ENCODE measurements at regions not wholly inside any gene's neighbourhood (a gene's known extent, or its start where the extent isn't known, plus 50 kb on each side); places are given as distances from the start of the nearest gene placed in this dataset.
A peak's percentile ranks its signal among the peaks of the same experiment; 100 is the strongest.

DNA sequence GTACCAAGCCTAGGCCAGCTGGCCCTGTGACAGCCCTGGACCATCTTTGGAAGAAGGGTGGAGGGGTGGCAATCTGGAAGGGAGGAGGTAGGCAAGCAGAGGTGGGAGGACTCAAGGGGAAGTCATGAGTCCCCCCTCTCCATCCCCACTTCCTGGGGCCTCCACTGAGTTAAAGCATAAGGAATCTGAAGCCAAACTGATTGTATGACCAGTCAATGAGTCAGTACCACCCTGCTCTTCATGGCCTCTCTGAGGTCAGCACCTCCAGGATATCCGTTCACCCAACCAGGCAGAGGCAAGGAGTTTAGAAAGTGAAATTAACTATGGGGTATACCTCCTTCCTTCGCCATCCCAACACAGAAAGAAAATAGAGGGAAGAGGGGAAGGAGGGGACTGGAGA lies 272.7 kb downstream of the SOX9 start:
- peak; percentile 73 for DNase-seq

DNA sequence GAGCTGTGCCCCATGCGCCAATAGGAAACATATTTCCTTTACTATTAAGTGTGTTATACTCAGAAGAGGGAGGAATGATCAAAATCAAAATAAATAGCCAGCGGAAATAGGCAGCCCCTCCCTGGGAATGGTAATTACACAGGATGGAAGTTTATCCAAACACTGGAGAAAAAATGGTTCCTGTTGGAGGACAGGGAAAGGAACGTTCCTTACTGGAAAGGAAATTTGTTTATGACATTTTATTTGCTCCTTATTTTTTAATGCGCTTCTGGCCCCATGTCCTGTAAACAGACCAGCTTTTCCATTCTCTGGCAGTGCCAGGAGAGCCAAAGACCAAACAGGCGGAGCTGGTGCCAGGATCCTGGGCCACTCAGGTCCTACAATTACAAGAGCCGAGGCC lies 273.7 kb downstream of the SOX9 start:
- DNase-seq: no peak

DNA sequence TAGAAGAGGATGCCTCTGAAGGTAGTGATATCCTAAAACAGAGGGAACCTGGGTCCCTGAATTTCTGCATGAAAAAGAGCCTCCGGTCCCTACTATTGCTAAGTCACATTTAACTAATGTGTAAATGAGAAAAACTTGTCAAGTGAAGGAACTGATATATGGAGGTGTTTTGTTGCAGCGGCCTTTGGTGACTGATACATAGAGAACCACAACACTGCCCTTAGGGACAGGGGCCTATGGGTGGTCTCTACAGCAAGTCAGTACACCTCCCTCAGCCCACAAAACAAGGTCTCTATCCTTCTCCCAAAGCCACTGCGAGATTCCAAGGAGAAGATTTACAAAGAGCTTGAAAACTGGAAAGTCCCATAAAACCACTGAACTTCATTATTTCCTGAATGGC lies 275.3 kb downstream of the SOX9 start:
- no peak for DNase-seq

GRCh38 chr17:72397223-72397667 lies 276.4 kb downstream of the SOX9 start:
- DNase-seq: no peak

GRCh38 chr17:72397687-72398086 lies 276.9 kb downstream of the SOX9 start:
- no peak for DNase-seq

- DNase-seq: no peak
Observed at GRCh38 chr17:72399023-72399607, 278.3 kb downstream of the SOX9 start.

- no peak for DNase-seq
Observed at GRCh38 chr17:72399608-72400487, 279.0 kb downstream of the SOX9 start.

- no peak for DNase-seq
Observed at GRCh38 chr17:72400488-72400827, 279.6 kb downstream of the SOX9 start.

GRCh38 chr17:72400863-72401262 lies 280.0 kb downstream of the SOX9 start:
- DNase-seq: no peak

- DNase-seq: no peak
Observed at GRCh38 chr17:72401883-72402726, 281.3 kb downstream of the SOX9 start.

- no peak for DNase-seq
Observed at GRCh38 chr17:72402727-72403210, 281.9 kb downstream of the SOX9 start.

DNA sequence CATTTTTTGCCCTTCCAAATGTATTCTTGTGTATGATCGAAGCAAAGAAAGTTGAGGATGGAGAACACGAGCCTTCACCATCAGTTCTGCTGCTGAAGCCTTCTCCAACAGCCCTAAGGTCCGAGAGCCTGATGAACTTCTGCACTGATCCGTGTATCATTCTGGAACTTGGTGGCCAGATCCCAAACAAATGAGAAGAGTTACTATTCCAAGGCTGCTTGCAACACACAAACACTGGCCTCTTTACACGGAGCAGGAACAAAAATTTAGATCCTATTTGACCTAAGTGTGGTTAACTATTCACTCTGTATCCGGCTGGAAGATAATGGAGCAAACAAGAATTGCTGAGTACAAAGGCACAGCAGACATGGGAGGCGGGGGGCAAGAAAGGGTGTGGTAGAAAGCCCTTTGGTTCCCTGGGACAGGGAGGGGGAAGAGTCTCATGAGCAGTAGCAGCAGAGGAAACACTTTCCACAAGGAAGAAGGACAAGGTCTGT lies 282.9 kb downstream of the SOX9 start:
- no peak for DNase-seq

DNA sequence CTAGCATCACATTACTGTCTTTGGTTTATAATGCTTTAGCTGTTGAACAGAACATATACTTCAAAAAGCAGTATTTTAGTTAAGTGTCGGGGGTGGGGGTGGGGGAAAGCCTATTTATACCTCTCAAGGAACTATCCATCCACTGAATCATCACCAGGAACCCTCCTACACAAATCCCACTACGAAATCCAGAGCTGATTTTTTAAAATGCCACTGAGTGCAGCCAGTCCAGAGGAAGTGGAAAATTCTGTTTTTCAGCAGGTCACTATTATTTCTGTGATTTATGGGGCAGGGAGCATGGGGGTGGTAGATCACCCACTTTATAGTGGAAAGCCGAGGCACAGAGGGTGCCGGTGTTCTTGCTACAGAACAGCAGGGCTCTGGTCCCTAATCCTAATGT lies 284.1 kb downstream of the SOX9 start:
- peak; percentile 60 for DNase-seq

DNA sequence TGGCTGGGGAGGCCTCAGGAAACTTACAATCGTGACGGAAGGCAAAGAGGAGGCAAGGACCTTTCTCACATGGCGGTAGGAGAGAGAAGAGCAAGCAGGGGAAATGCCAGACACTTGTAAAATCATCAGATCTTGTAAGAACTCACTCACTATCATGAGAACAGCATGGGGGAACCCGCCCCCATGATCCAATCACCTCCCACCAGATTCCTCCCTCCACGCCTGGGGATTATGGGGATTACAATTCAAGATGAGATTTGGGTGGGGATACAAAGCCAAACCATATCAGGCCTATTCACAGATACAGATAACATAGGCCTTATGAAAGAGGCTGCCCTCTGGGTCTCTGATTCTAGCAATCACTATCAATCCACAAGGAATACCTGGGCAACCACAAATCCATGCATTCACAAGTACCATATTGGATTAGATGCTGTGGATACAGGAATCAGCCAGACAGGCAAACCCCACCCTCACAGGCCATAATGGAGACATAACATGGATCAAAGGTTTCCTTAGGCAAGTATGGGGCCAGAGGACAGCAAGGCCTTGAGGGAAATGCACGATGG lies 284.9 kb downstream of the SOX9 start:
- DNase-seq: no peak

DNA sequence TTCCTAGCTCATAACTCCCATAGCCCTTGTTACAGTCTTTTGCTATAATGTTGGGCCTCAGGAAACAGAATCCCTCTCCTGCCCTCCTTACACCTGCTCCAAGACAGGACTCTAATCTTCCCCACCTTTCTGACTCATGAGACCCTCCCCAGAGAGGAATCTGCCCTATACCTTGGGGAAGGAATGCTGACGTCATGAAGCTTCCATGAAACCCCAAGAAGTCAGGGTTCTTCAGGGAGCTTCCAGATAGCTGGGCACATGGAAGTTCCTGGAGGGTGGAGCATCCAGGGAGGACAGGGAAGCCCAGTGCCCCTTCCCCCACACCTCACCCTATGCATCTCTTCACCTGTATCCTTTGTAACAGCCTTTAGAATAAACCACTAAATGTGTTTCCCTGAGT lies 285.7 kb downstream of the SOX9 start:
- DNase-seq: no peak

GRCh38 chr17:72407336-72407909 lies 286.6 kb downstream of the SOX9 start:
- DNase-seq: peak; percentile 99

DNA sequence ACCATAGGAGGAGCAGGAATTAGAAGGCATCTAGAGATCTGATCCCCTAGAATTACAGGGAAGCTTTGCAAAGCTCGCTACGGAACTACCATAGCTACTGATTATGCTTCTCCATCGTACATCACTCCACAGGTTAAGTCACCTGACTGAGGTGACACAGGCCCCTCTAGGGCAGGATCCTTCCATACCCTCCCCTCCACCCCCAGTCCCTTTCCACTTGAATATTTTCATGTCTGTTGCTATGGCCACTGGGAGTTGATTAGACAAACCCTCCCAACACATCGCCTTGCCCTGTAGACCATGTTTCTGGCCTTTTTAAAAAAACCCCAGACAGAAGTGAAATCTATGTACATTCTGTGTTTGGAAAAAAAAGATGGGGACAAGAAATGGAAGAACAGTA lies 287.1 kb downstream of the SOX9 start:
- no peak for DNase-seq

- DNase-seq: no peak
Observed at GRCh38 chr17:72408641-72409040, 287.8 kb downstream of the SOX9 start.

DNA sequence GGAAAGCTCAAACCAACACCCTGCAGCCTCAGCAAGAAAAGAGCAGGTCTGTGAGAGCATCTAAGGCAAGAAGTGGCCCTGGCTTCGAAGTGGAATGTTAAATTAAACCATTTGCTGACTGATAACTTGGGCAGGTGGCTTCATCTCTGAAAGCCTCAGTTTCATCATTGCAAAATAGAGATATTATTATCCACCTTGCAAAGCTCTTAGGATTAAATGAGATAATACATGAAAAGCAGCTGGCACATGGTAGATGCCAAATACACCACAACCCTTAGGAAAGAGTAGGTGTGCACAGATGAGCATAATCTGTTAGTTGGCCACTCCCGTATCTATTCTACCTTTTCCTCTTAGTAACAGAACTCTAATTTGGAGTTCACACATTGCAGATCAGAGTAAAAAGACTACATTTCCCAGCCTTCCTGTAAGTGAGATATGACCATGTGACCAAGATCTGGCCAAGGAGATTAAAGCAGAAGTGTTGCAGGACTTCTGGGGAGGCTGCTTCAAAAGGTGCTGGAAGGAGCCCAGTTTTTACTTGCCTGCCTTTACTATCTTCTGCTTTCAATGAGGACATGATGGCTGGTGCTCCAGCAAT lies 288.7 kb downstream of the SOX9 start:
- no peak for DNase-seq

- no peak for DNase-seq
Observed at GRCh38 chr17:72411124-72411563, 290.3 kb downstream of the SOX9 start.

DNA sequence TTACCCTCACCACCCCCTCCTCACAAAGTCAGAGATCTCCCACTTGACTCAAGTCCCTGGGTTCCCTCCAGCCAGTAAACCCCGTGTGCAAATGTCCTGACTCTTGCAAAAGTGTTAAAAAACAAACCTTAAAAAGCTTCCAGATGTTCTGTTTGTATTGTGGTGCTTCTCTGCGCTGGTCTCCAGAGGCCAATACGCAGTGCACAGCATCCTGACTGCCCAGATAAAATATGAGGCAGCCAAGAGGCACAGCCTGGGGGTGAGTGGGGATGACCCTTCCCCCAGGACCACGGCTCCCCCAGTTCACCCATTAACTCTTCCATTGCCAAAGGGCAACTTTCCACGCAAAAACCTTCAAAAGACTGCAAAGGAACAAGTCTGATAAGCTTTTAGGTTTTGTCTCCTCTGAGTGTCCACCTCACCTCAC lies 291.8 kb downstream of the SOX9 start:
- DNase-seq: no peak

All from fibroblast of skin of scalp (primary cell).